NB4 (cell line): ENCODE measurements at regions not wholly inside any gene's neighbourhood (a gene's known extent, or its start where the extent isn't known, plus 50 kb on each side); places are given as distances from the start of the nearest gene placed in this dataset.

Experiments
- POLR2A ChIP-seq: IDR thresholded peaks from 2 replicates; pipeline ENCODE4 v1.6.1; 2011; ENCODE audit warnings: mild to moderate bottlenecking; ENCODE audit not compliant: insufficient read length; ENCODE audit errors: extremely low read depth
- TF ChIP-seq, protein P1 (sequence below): IDR thresholded peaks from one replicate; pipeline ENCODE4 v1.5.1; 2012; ENCODE audit warnings: low read depth, low read length

DNA sequence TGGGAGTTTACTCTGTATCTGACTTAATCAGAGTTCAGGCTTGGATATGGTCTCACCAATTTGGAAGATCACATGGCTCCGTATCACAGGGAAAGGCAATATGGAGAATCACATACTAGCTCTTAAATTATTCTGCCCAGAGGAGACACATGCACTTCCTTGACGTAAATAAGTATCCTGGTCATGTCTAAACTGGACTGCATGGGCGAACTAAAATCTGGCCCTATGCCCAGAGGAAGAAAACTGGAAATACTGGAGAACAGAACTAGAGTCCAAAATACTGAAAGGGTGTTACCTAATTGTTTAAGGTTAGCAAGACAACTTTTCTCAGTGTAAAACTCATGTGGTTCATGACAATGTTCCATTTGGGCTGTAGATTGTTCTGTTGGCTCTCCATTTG, 832.3 kb downstream of the RAB28 start:
- TF ChIP-seq, protein P1, sequence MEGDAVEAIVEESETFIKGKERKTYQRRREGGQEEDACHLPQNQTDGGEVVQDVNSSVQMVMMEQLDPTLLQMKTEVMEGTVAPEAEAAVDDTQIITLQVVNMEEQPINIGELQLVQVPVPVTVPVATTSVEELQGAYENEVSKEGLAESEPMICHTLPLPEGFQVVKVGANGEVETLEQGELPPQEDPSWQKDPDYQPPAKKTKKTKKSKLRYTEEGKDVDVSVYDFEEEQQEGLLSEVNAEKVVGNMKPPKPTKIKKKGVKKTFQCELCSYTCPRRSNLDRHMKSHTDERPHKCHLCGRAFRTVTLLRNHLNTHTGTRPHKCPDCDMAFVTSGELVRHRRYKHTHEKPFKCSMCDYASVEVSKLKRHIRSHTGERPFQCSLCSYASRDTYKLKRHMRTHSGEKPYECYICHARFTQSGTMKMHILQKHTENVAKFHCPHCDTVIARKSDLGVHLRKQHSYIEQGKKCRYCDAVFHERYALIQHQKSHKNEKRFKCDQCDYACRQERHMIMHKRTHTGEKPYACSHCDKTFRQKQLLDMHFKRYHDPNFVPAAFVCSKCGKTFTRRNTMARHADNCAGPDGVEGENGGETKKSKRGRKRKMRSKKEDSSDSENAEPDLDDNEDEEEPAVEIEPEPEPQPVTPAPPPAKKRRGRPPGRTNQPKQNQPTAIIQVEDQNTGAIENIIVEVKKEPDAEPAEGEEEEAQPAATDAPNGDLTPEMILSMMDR, result no peak
- TF ChIP-seq POLR2A, result no peak
